Naive thymus-derived CD8-positive, alpha-beta T cell (primary cell): ENCODE measurements at regions not wholly inside any gene's neighbourhood (a gene's known extent, or its start where the extent isn't known, plus 50 kb on each side); places are given as distances from the start of the nearest gene placed in this dataset.

ENCODE experiments used
- ATAC-seq, 2 donors: fragments of 150-1000 bp; cut with Tn5 transposase in 1 of 2; sonication (Bioruptor Pico), chemical (Tn5 transposase) in 1 of 2; 1 replicate in 1 of 2; 2 replicates in 1 of 2; pipeline ENCODE4 v1.10.0; 2021; ENCODE audit warnings: mild to moderate bottlenecking in 2 of 2, moderate library complexity in 2 of 2
- POLR2A ChIA-PET: fragments of 350-600 bp; sonication (Branson Sonifier 250); formaldehyde crosslinking; loops from one replicate; lab custom pipeline; 2021; ENCODE audit warnings: antibody characterized with exemption; lab: Charles Lee
- DNase-seq, 10 donors: peaks; one replicate each; pipeline versions ENCODE4 v3.0.0 to v3.0.0-alpha.2; 2020 to 2022
- H3K27ac Mint-ChIP-seq, 10 donors: one replicate each; pipeline ENCODE4 v1.8.0; 2020 to 2022; ENCODE audit warnings: mild to moderate bottlenecking in 10 of 10, mixed read lengths in 10 of 10, moderate library complexity in 4 of 10, inconsistent platforms in 1 of 10
- H3K27me3 Mint-ChIP-seq, 5 donors: one replicate each; pipeline ENCODE4 v1.8.0; 2021 to 2022; ENCODE audit warnings: mixed read lengths in 5 of 5
- H3K36me3 Mint-ChIP-seq, 3 donors: one replicate each; pipeline ENCODE4 v1.8.0; 2020 to 2022; ENCODE audit warnings: mixed read lengths in 3 of 3, mild to moderate bottlenecking in 2 of 3, inconsistent platforms in 1 of 3
- H3K4me1 Mint-ChIP-seq, 4 donors: one replicate each; pipeline ENCODE4 v1.8.0; 2021 to 2022; ENCODE audit warnings: mixed read lengths in 4 of 4
- H3K4me3 Mint-ChIP-seq, 10 donors: one replicate each; pipeline ENCODE4 v1.8.0; 2020 to 2022; ENCODE audit warnings: mild to moderate bottlenecking in 10 of 10, mixed read lengths in 10 of 10, moderate library complexity in 6 of 10, inconsistent platforms in 1 of 10
- H3K9me3 Mint-ChIP-seq, 9 donors: one replicate each; pipeline ENCODE4 v1.8.0; 2020 to 2022; ENCODE audit warnings: mixed read lengths in 9 of 9, mild to moderate bottlenecking in 3 of 9, inconsistent platforms in 1 of 9, moderate library complexity in 1 of 9

GRCh38 chr21:16873176-16873575 is 639.7 kb upstream of the CXADR start:
- no peaks in the 10 kb centered on the region for H3K36me3 Mint-ChIP-seq
- no peak overlapping the region for H3K4me3 Mint-ChIP-seq
- DNase-seq: no peak
- no peak overlapping the region for H3K27ac Mint-ChIP-seq
- H3K4me1 Mint-ChIP-seq: no peaks in the 10 kb centered on the region
- peaks cover 0 to 27% (median 3%) of the 10 kb centered on the region in 9 donors for H3K9me3 Mint-ChIP-seq
- H3K27me3 Mint-ChIP-seq: peaks cover 0 to 1% (median 0%) of the 10 kb centered on the region in 5 donors
- POLR2A ChIA-PET: no interaction called here
- ATAC-seq: no peak

- Mint-ChIP-seq H3K27ac (no peak overlapping the region), H3K27me3 (peaks cover 0 to 1% (median 0%) of the 10 kb centered on the region in 5 donors), H3K4me3 (no peak overlapping the region), H3K36me3 (no peaks in the 10 kb centered on the region), H3K4me1 (no peaks in the 10 kb centered on the region), H3K9me3 (peaks cover 0 to 23% (median 3%) of the 10 kb centered on the region in 9 donors)
- no peak for DNase-seq
- POLR2A ChIA-PET: no interaction called here
- ATAC-seq: no peak
These were observed 639.2 kb upstream of the CXADR start for GRCh38 chr21:16873596-16873995.

GRCh38 chr21:16879479-16879878 is 633.4 kb upstream of the CXADR start:
- no peak overlapping the region for H3K4me3 Mint-ChIP-seq
- ATAC-seq (no peak), DNase-seq (no peak)
- H3K36me3 Mint-ChIP-seq: no peaks in the 10 kb centered on the region
- POLR2A ChIA-PET: no interaction called here
- no peaks in the 10 kb centered on the region for H3K27me3 Mint-ChIP-seq
- peaks cover 2 to 35% (median 16%) of the 10 kb centered on the region in 9 donors for H3K9me3 Mint-ChIP-seq
- no peaks in the 10 kb centered on the region for H3K4me1 Mint-ChIP-seq
- no peak overlapping the region for H3K27ac Mint-ChIP-seq

GRCh38 chr21:16891821-16892220 is 621.0 kb upstream of the CXADR start:
- H3K27me3 Mint-ChIP-seq: no peaks in the 10 kb centered on the region

GRCh38 chr21:16900685-16901084 is 612.2 kb upstream of the CXADR start:
- peaks cover 0 to 15% (median 4%) of the 10 kb centered on the region in 9 donors for H3K9me3 Mint-ChIP-seq
- DNase-seq (no peak), ATAC-seq (no peak)
- no peaks in the 10 kb centered on the region for H3K27me3 Mint-ChIP-seq
- H3K4me3 Mint-ChIP-seq: no peak overlapping the region
- POLR2A ChIA-PET: no interaction called here
- no peaks in the 10 kb centered on the region for H3K36me3 Mint-ChIP-seq
- H3K4me1 Mint-ChIP-seq: no peaks in the 10 kb centered on the region
- no peak overlapping the region for H3K27ac Mint-ChIP-seq

More at GRCh38 chr21:16891821-16892220, 621.0 kb upstream of the CXADR start:
- DNase-seq (no peak), ATAC-seq (no peak)
- H3K4me3 Mint-ChIP-seq: no peak overlapping the region
- H3K27ac Mint-ChIP-seq: no peak overlapping the region
- no peaks in the 10 kb centered on the region for H3K4me1 Mint-ChIP-seq
- H3K9me3 Mint-ChIP-seq: peaks cover 0 to 24% (median 3%) of the 10 kb centered on the region in 9 donors
- POLR2A ChIA-PET: no interaction called here
- H3K36me3 Mint-ChIP-seq: no peaks in the 10 kb centered on the region

- Mint-ChIP-seq H3K9me3 (peaks cover 0 to 26% (median 10%) of the 10 kb centered on the region in 9 donors), H3K4me1 (no peaks in the 10 kb centered on the region), H3K4me3 (no peak overlapping the region), H3K27ac (no peak overlapping the region), H3K27me3 (no peaks in the 10 kb centered on the region), H3K36me3 (no peaks in the 10 kb centered on the region)
- ATAC-seq: no peak
- no peak for DNase-seq
- POLR2A ChIA-PET: no interaction called here
These were observed 604.8 kb upstream of the CXADR start for GRCh38 chr21:16908077-16908476.

- Mint-ChIP-seq H3K27ac (no peak overlapping the region), H3K36me3 (no peaks in the 10 kb centered on the region), H3K9me3 (peaks cover 2 to 18% (median 10%) of the 10 kb centered on the region in 9 donors), H3K27me3 (peaks cover 0 to 1% (median 0%) of the 10 kb centered on the region in 5 donors), H3K4me3 (no peak overlapping the region), H3K4me1 (no peaks in the 10 kb centered on the region)
- POLR2A ChIA-PET: no interaction called here
- ATAC-seq (no peak), DNase-seq (no peak)
These were observed 602.2 kb upstream of the CXADR start for GRCh38 chr21:16910435-16911165.

- no peak for ATAC-seq
- H3K4me1 Mint-ChIP-seq: no peaks in the 10 kb centered on the region
- H3K4me3 Mint-ChIP-seq: no peak overlapping the region
- no peak overlapping the region for H3K27ac Mint-ChIP-seq
- no peaks in the 10 kb centered on the region for H3K36me3 Mint-ChIP-seq
- POLR2A ChIA-PET: no interaction called here
- DNase-seq: no peak
- peaks cover 0 to 1% (median 0%) of the 10 kb centered on the region in 5 donors for H3K27me3 Mint-ChIP-seq
- H3K9me3 Mint-ChIP-seq: peaks cover 3 to 20% (median 7%) of the 10 kb centered on the region in 9 donors
These were observed 601.7 kb upstream of the CXADR start for GRCh38 chr21:16911166-16911607.

- Mint-ChIP-seq H3K4me3 (no peak overlapping the region), H3K36me3 (no peaks in the 10 kb centered on the region), H3K27ac (no peak overlapping the region), H3K9me3 (peaks cover 0 to 20% (median 5%) of the 10 kb centered on the region in 9 donors), H3K4me1 (no peaks in the 10 kb centered on the region), H3K27me3 (peaks cover 0 to 1% (median 0%) of the 10 kb centered on the region in 5 donors)
- ATAC-seq: no peak
- POLR2A ChIA-PET: no interaction called here
- no peak for DNase-seq
These were observed 600.8 kb upstream of the CXADR start for GRCh38 chr21:16912075-16912474.

- ATAC-seq (no peak), DNase-seq (no peak)
- peaks cover 0 to 1% (median 0%) of the 10 kb centered on the region in 5 donors for H3K27me3 Mint-ChIP-seq
- POLR2A ChIA-PET: no interaction called here
- H3K36me3 Mint-ChIP-seq: no peaks in the 10 kb centered on the region
- H3K4me3 Mint-ChIP-seq: no peak overlapping the region
- no peak overlapping the region for H3K27ac Mint-ChIP-seq
- H3K9me3 Mint-ChIP-seq: peaks cover 0 to 20% (median 5%) of the 10 kb centered on the region in 9 donors
- no peaks in the 10 kb centered on the region for H3K4me1 Mint-ChIP-seq
These were observed 599.8 kb upstream of the CXADR start for GRCh38 chr21:16913010-16913409.

- no peak overlapping the region for H3K4me3 Mint-ChIP-seq
- POLR2A ChIA-PET: no interaction called here
- H3K9me3 Mint-ChIP-seq: peaks cover 0 to 6% (median 2%) of the 10 kb centered on the region in 9 donors
- ATAC-seq (no peak), DNase-seq (no peak)
- no peaks in the 10 kb centered on the region for H3K27me3 Mint-ChIP-seq
- H3K27ac Mint-ChIP-seq: no peak overlapping the region
- no peaks in the 10 kb centered on the region for H3K4me1 Mint-ChIP-seq
- H3K36me3 Mint-ChIP-seq: no peaks in the 10 kb centered on the region
These were observed 584.4 kb upstream of the CXADR start for GRCh38 chr21:16928439-16928838.

- Mint-ChIP-seq H3K4me1 (no peaks in the 10 kb centered on the region), H3K4me3 (no peak overlapping the region), H3K9me3 (peaks cover 0 to 20% (median 3%) of the 10 kb centered on the region in 9 donors), H3K27me3 (no peaks in the 10 kb centered on the region), H3K36me3 (no peaks in the 10 kb centered on the region), H3K27ac (no peak overlapping the region)
- POLR2A ChIA-PET: no interaction called here
- no peak for ATAC-seq
- DNase-seq: no peak
These were observed 580.5 kb upstream of the CXADR start for GRCh38 chr21:16932314-16932713.

GRCh38 chr21:16942703-16943102 is 570.1 kb upstream of the CXADR start:
- no peak for DNase-seq
- no peak overlapping the region for H3K27ac Mint-ChIP-seq
- H3K27me3 Mint-ChIP-seq: peaks cover 0 to 1% (median 0%) of the 10 kb centered on the region in 5 donors
- no peaks in the 10 kb centered on the region for H3K4me1 Mint-ChIP-seq
- POLR2A ChIA-PET: no interaction called here
- no peak overlapping the region for H3K4me3 Mint-ChIP-seq
- H3K36me3 Mint-ChIP-seq: peaks cover 0 to 10% (median 0%) of the 10 kb centered on the region in 3 donors
- peaks cover 7 to 51% (median 17%) of the 10 kb centered on the region in 9 donors for H3K9me3 Mint-ChIP-seq
- no peak for ATAC-seq
